Uterus (tissue), 2 donors: ENCODE measurements at regions not wholly inside any gene's neighbourhood (a gene's known extent, or its start where the extent isn't known, plus 50 kb on each side); places are given as distances from the start of the nearest gene placed in this dataset.

ENCODE experiments used
- POLR2A ChIP-seq, 2 donors: fragments of 450-650 bp; IDR thresholded peaks; one replicate each; pipeline ENCODE4 v1.6.1; 2016; ENCODE audit warnings: antibody characterized with exemption in 2 of 2, mild to moderate bottlenecking in 1 of 2, moderate library complexity in 1 of 2
- TF ChIP-seq, protein P1 (sequence below), 4 experiments: fragments of 200-600 bp in 2 of 4; fragments of 450-650 bp in 2 of 4; sonication (generic) in 2 of 4; IDR thresholded peaks; one replicate each; pipeline ENCODE4 v1.5.1; 2016 to 2019; ENCODE audit warnings: antibody characterized with exemption in 4 of 4, mild to moderate bottlenecking in 2 of 4, moderate library complexity in 1 of 4

DNA sequence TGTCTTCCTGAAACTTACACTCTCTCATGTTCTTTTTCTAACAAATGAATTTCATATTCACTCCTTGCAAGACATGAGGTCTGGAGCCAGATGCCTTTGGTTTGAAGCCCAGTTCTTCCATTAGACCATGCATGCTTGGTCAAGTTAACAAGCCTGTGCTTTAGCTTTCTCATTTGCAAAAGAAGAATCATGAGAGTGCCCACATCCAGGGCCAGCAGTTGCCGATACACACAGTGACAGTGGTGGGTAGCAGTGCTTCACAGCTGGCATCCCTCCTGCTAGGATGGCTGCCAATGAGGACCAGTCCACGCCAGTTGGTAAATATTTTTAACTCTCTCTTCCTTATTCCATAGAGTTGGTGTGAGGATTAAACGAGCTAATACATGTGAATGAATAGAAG is 163.1 kb downstream of the PHLDA1 start:
- TF ChIP-seq, protein P1, sequence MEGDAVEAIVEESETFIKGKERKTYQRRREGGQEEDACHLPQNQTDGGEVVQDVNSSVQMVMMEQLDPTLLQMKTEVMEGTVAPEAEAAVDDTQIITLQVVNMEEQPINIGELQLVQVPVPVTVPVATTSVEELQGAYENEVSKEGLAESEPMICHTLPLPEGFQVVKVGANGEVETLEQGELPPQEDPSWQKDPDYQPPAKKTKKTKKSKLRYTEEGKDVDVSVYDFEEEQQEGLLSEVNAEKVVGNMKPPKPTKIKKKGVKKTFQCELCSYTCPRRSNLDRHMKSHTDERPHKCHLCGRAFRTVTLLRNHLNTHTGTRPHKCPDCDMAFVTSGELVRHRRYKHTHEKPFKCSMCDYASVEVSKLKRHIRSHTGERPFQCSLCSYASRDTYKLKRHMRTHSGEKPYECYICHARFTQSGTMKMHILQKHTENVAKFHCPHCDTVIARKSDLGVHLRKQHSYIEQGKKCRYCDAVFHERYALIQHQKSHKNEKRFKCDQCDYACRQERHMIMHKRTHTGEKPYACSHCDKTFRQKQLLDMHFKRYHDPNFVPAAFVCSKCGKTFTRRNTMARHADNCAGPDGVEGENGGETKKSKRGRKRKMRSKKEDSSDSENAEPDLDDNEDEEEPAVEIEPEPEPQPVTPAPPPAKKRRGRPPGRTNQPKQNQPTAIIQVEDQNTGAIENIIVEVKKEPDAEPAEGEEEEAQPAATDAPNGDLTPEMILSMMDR (IDR thresholded peaks at IDR 0.05) = no peak
- TF ChIP-seq POLR2A (IDR thresholded peaks at IDR 0.05) = no peak
